Hepatocyte (in vitro differentiated cells): ENCODE measurements at regions not wholly inside any gene's neighbourhood (a gene's known extent, or its start where the extent isn't known, plus 50 kb on each side); places are given as distances from the start of the nearest gene placed in this dataset.

ENCODE experiments used
- DNase-seq: peaks from one replicate; pipeline ENCODE4 v3.0.0-alpha.2; 2016; ENCODE audit warnings: low spot score
- H2AFZ ChIP-seq: fragments of 200-600 bp; sonication (generic); 2 replicates; pipeline ENCODE4 v1.6.0; 2016; ENCODE audit warnings: antibody characterized with exemption, mild to moderate bottlenecking
- H3K27ac ChIP-seq: fragments of 200-600 bp; sonication (generic); 2 replicates; pipeline ENCODE4 v1.5.1; 2016; ENCODE audit warnings: mild to moderate bottlenecking
- H3K27me3 ChIP-seq: fragments of 200-600 bp; sonication (generic); 2 replicates; pipeline ENCODE4 v1.6.1; 2016
- H3K36me3 ChIP-seq: fragments of 200-600 bp; sonication (generic); replicated peaks from 2 replicates; pipeline ENCODE4 v1.5.1; 2016; ENCODE audit warnings: low read depth; ENCODE audit not compliant: insufficient read depth
- H3K4me1 ChIP-seq: fragments of 200-600 bp; sonication (generic); 2 replicates; pipeline ENCODE4 v1.5.1; 2016; ENCODE audit warnings: mild to moderate bottlenecking, moderate library complexity; ENCODE audit not compliant: insufficient read depth
- H3K4me2 ChIP-seq: fragments of 200-600 bp; sonication (generic); 2 replicates; pipeline ENCODE4 v1.6.0; 2016
- H3K4me3 ChIP-seq: fragments of 200-600 bp; sonication (generic); 2 replicates; pipeline ENCODE4 v1.5.1; 2016; ENCODE audit warnings: mild to moderate bottlenecking
- H3K79me2 ChIP-seq: fragments of 200-600 bp; sonication (generic); 2 replicates; pipeline ENCODE4 v1.6.0; 2017; ENCODE audit warnings: mild to moderate bottlenecking
- H3K9me2 ChIP-seq: fragments of 200-600 bp; sonication (generic); replicated peaks from 2 replicates; pipeline ENCODE4 v1.6.0; 2017; ENCODE audit warnings: mild to moderate bottlenecking; ENCODE audit not compliant: insufficient read depth
- H3K9me3 ChIP-seq: fragments of 200-600 bp; sonication (generic); 2 replicates; pipeline ENCODE4 v1.5.1; 2016; ENCODE audit warnings: low read depth, mild to moderate bottlenecking
- H4K20me1 ChIP-seq: fragments of 200-600 bp; sonication (generic); 2 replicates; pipeline ENCODE4 v1.6.0; 2016; ENCODE audit warnings: mild to moderate bottlenecking; ENCODE audit not compliant: insufficient read depth, poor library complexity, severe bottlenecking
- EZH2 ChIP-seq: fragments of 200-600 bp; sonication (generic); IDR thresholded peaks from 2 replicates; pipeline ENCODE4 v1.6.1; 2016; ENCODE audit warnings: antibody characterized with exemption, mild to moderate bottlenecking, borderline replicate concordance
- EZH2phosphoT487 ChIP-seq: fragments of 200-600 bp; sonication (generic); IDR thresholded peaks from one replicate; pipeline ENCODE4 v1.6.1; 2018; ENCODE audit warnings: antibody characterized with exemption, mild to moderate bottlenecking, low read depth, moderate library complexity; ENCODE audit not compliant: unreplicated experiment, severe bottlenecking
- WGBS: methylation state at CpG from one replicate; pipeline ENCODE4 v1.1.6; 2016; ENCODE audit warnings: low lambda C conversion rate; ENCODE audit errors: missing lambda C conversion rate; 5-methylcytosine and 5-hydroxymethylcytosine counted together
- TF ChIP-seq, protein P1 (sequence below): fragments of 200-600 bp; sonication (generic); IDR thresholded peaks from 2 replicates; pipeline ENCODE4 v1.5.1; 2016; ENCODE audit warnings: antibody characterized with exemption, mild to moderate bottlenecking; ENCODE audit not compliant: poor library complexity

DNA sequence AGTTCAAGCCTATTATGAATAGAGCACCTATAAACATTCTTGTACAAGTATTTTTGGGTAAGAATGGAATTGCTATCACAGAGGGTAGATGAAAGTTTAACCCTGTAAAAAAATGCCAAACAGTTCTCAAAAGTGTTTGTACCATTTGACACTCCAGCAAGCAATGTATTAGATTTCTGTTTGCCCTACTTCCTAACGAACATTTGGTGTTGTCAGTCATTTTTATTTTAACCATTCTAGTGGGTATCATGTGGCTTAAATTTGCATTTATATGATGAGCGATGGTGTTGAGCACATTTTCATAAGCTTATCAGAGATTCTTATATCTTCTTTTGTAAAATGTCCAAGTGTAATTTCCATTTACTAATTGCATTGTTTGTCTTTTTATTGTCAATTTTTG, 608.2 kb upstream of the ACVR2A start:
- Histone ChIP-seq H2AFZ (no peak overlapping the region), H3K79me2 (no peaks in the 10 kb centered on the region), H3K4me3 (no peak overlapping the region), H3K36me3 (no peaks in the 10 kb centered on the region), H3K9me3 (no peaks in the 10 kb centered on the region), H4K20me1 (no peaks in the 10 kb centered on the region), H3K27ac (no peak overlapping the region), H3K27me3 (no peaks in the 10 kb centered on the region), H3K9me2 (no peaks in the 10 kb centered on the region), H3K4me2 (no peak overlapping the region), H3K4me1 (no peaks in the 10 kb centered on the region)
- TF ChIP-seq, protein P1, sequence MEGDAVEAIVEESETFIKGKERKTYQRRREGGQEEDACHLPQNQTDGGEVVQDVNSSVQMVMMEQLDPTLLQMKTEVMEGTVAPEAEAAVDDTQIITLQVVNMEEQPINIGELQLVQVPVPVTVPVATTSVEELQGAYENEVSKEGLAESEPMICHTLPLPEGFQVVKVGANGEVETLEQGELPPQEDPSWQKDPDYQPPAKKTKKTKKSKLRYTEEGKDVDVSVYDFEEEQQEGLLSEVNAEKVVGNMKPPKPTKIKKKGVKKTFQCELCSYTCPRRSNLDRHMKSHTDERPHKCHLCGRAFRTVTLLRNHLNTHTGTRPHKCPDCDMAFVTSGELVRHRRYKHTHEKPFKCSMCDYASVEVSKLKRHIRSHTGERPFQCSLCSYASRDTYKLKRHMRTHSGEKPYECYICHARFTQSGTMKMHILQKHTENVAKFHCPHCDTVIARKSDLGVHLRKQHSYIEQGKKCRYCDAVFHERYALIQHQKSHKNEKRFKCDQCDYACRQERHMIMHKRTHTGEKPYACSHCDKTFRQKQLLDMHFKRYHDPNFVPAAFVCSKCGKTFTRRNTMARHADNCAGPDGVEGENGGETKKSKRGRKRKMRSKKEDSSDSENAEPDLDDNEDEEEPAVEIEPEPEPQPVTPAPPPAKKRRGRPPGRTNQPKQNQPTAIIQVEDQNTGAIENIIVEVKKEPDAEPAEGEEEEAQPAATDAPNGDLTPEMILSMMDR: no peak
- no peak for TF ChIP-seq EZH2
- TF ChIP-seq EZH2phosphoT487: no peak
- no peak for DNase-seq
- WGBS: 92% methylated on average over 2 of the region's 2 CpGs

DNA sequence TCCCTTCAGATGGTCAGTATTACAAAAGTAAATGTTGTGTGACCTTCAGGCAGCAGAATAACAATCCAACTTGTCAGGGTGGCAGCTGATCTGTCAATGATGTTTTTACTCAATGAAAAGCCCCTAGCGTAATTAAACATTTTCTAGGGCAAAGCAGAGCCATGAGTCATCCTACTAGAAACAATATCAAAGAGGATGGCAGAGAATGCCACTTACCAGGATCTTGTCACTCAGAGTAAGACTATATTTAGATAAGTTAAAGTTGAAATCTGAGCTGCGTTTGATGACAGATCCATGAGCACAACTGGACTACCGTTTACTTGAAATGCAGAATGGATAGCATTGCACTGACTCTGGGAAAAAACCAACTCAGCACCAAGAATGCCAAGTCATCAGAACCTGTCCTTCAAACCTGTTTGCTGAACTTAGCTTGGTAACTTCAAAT, 612.6 kb upstream of the ACVR2A start:
- Histone ChIP-seq H3K4me3 (no peak overlapping the region), H3K36me3 (no peaks in the 10 kb centered on the region), H3K4me2 (no peak overlapping the region), H3K79me2 (no peaks in the 10 kb centered on the region), H3K27ac (no peak overlapping the region), H3K27me3 (no peaks in the 10 kb centered on the region), H3K9me3 (no peaks in the 10 kb centered on the region), H3K4me1 (no peaks in the 10 kb centered on the region), H3K9me2 (no peaks in the 10 kb centered on the region), H2AFZ (no peak overlapping the region), H4K20me1 (no peaks in the 10 kb centered on the region)
- WGBS: 63% methylated on average over 3 of the region's 3 CpGs
- TF ChIP-seq EZH2phosphoT487: no peak
- TF ChIP-seq, protein P1: no peak
- TF ChIP-seq EZH2: no peak
- DNase-seq: no peak

DNA sequence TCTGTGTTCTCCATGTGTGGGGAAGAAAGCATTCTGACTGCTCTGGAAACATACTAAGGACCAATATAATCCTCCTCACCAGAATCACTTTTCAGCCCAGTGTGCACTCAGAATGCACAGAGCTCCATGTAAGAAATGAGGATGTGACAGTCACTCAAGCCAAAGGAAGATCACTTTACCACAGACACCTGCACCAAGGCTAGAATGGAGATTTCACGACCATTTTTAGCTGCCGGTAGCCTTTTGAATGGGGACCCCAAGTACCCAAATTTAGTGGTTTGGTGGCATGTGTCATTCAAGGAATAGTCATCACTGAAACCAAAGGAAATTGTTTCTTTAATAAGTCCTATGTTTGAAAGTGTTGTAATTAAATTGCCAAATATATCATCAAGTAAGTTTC, 613.2 kb upstream of the ACVR2A start:
- TF ChIP-seq EZH2phosphoT487 (no peak), EZH2 (no peak)
- TF ChIP-seq, protein P1: no peak
- H3K9me3 ChIP-seq: no peaks in the 10 kb centered on the region
- 92% methylated on average over 2 of the region's 2 CpGs for WGBS
- no peak overlapping the region for H2AFZ ChIP-seq
- H3K27me3 ChIP-seq: no peaks in the 10 kb centered on the region
- H3K79me2 ChIP-seq: no peaks in the 10 kb centered on the region
- no peaks in the 10 kb centered on the region for H4K20me1 ChIP-seq
- H3K4me3 ChIP-seq: no peak overlapping the region
- no peak overlapping the region for H3K4me2 ChIP-seq
- no peaks in the 10 kb centered on the region for H3K9me2 ChIP-seq
- no peaks in the 10 kb centered on the region for H3K36me3 ChIP-seq
- no peaks in the 10 kb centered on the region for H3K4me1 ChIP-seq
- no peak for DNase-seq
- H3K27ac ChIP-seq: no peak overlapping the region

DNA sequence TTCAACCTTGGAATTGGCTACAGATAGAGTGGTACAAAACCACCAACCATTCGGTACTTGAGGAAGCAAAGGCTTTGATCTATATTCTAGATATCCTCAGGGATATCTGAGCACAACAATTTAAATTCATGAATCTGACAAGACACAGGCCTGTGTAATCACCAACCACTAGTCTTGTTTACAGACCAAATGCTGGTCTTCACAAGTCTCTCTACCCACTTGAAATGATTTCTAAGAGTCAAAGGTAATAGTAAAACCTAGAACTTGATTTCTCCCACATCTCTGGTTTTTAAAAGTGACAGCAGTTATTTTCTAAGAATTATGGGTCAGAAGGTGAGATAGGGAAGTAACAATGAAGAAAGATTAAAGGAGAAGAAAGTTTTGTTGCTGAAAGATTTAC, 613.7 kb upstream of the ACVR2A start:
- 47% methylated on average over 1 of the region's 1 CpG for WGBS
- H3K4me3 ChIP-seq: no peak overlapping the region

More for the DNA sequence above, 613.7 kb upstream of the ACVR2A start:
- Histone ChIP-seq H3K4me2 (no peak overlapping the region), H3K36me3 (no peaks in the 10 kb centered on the region), H3K9me2 (no peaks in the 10 kb centered on the region), H3K9me3 (no peaks in the 10 kb centered on the region), H4K20me1 (no peaks in the 10 kb centered on the region), H3K4me1 (no peaks in the 10 kb centered on the region), H3K79me2 (no peaks in the 10 kb centered on the region), H2AFZ (no peak overlapping the region), H3K27me3 (no peaks in the 10 kb centered on the region), H3K27ac (no peak overlapping the region)
- no peak for DNase-seq
- TF ChIP-seq EZH2phosphoT487 (no peak), EZH2 (no peak)
- TF ChIP-seq, protein P1: no peak
